Breast epithelium (tissue), 4 donors: ENCODE measurements at regions not wholly inside any gene's neighbourhood (a gene's known extent, or its start where the extent isn't known, plus 50 kb on each side); places are given as distances from the start of the nearest gene placed in this dataset.

ENCODE experiments used
- DNase-seq, 2 donors: peaks; one replicate each; pipeline ENCODE4 v3.0.0-alpha.2; 2019; ENCODE audit warnings: low spot score in 2 of 2
- H3K27ac ChIP-seq, 2 donors: fragments of 200-600 bp; sonication (generic) in 1 of 2; one replicate each; pipeline ENCODE4 v1.5.1; 2016 to 2019; ENCODE audit warnings: mild to moderate bottlenecking in 1 of 2
- H3K27me3 ChIP-seq, 2 donors: fragments of 200-600 bp; sonication (generic) in 1 of 2; one replicate each; pipeline versions ENCODE4 v1.5.1 to v1.6.0; 2017 to 2019; ENCODE audit warnings: control low read depth in 1 of 2, mild to moderate bottlenecking in 1 of 2
- H3K36me3 ChIP-seq: fragments of 200-600 bp; one replicate; pipeline ENCODE4 v1.5.1; 2019
- H3K4me1 ChIP-seq, 2 donors: fragments of 200-600 bp; sonication (generic); one replicate each; pipeline ENCODE4 v1.5.1; 2016 to 2019; ENCODE audit warnings: control low read depth in 1 of 2
- H3K4me3 ChIP-seq, 3 donors: fragments of 200-600 bp; sonication (generic); 1 replicate in 2 of 3; 2 replicates in 1 of 3; pipeline ENCODE4 v1.5.1; 2016 to 2019; ENCODE audit warnings: mild to moderate bottlenecking in 3 of 3, moderate library complexity in 2 of 3
- H3K9me3 ChIP-seq, 2 donors: fragments of 200-600 bp; sonication (generic) in 1 of 2; one replicate each; pipeline ENCODE4 v1.5.1; 2016 to 2019; ENCODE audit warnings: control low read depth in 1 of 2
- POLR2A ChIP-seq: fragments of 450-650 bp; IDR thresholded peaks from one replicate; pipeline ENCODE4 v1.6.1; 2016; ENCODE audit warnings: antibody characterized with exemption, mild to moderate bottlenecking, moderate library complexity
- POLR2AphosphoS5 ChIP-seq, 3 donors: sonication (generic); formaldehyde crosslinking; IDR thresholded peaks; one replicate each; pipeline ENCODE4 v1.6.1; 2017; ENCODE audit warnings: antibody characterized with exemption in 3 of 3
- intact Hi-C: fragments of 100-400 bp; cut with DNase I; formaldehyde crosslinking; loops from one replicate; pipeline ENCODE4 v1.15.1; 2023; ENCODE audit warnings: low total_unique reads
- TF ChIP-seq, protein P1 (sequence below), 3 donors: fragments of 450-650 bp; IDR thresholded peaks; one replicate each; pipeline ENCODE4 v1.5.1; 2016 to 2017; ENCODE audit warnings: antibody characterized with exemption in 3 of 3, mild to moderate bottlenecking in 3 of 3, moderate library complexity in 3 of 3

- H3K27me3 ChIP-seq, result no peaks in the 10 kb centered on the region
- TF ChIP-seq POLR2AphosphoS5 (IDR thresholded peaks at IDR 0.05), result no peak
- TF ChIP-seq, protein P1, sequence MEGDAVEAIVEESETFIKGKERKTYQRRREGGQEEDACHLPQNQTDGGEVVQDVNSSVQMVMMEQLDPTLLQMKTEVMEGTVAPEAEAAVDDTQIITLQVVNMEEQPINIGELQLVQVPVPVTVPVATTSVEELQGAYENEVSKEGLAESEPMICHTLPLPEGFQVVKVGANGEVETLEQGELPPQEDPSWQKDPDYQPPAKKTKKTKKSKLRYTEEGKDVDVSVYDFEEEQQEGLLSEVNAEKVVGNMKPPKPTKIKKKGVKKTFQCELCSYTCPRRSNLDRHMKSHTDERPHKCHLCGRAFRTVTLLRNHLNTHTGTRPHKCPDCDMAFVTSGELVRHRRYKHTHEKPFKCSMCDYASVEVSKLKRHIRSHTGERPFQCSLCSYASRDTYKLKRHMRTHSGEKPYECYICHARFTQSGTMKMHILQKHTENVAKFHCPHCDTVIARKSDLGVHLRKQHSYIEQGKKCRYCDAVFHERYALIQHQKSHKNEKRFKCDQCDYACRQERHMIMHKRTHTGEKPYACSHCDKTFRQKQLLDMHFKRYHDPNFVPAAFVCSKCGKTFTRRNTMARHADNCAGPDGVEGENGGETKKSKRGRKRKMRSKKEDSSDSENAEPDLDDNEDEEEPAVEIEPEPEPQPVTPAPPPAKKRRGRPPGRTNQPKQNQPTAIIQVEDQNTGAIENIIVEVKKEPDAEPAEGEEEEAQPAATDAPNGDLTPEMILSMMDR (IDR thresholded peaks at IDR 0.05), result no peak
- no peak for TF ChIP-seq POLR2A
Measured at GRCh38 chr6:139448998-139449610, 74.7 kb upstream of the CITED2 start.

GRCh38 chr6:139448051-139448649 is 73.7 kb upstream of the CITED2 start:
- H3K4me3 ChIP-seq, result no peak overlapping the region
- H3K36me3 ChIP-seq, result no peaks in the 10 kb centered on the region
- no peak overlapping the region for H3K27ac ChIP-seq
- intact Hi-C loops, result no loop called here
- DNase-seq, result no peak
- no peaks in the 10 kb centered on the region for H3K4me1 ChIP-seq
- H3K9me3 ChIP-seq, result no peaks in the 10 kb centered on the region
- TF ChIP-seq POLR2A, result no peak
- TF ChIP-seq, protein P1 (IDR thresholded peaks at IDR 0.05), result no peak
- TF ChIP-seq POLR2AphosphoS5 (IDR thresholded peaks at IDR 0.05), result no peak
- H3K27me3 ChIP-seq, result no peaks in the 10 kb centered on the region

More at GRCh38 chr6:139448998-139449610, 74.7 kb upstream of the CITED2 start:
- no peak overlapping the region for H3K4me3 ChIP-seq
- intact Hi-C loops, result no loop called here
- no peak for DNase-seq
- no peaks in the 10 kb centered on the region for H3K4me1 ChIP-seq
- H3K27ac ChIP-seq, result no peak overlapping the region
- H3K36me3 ChIP-seq, result no peaks in the 10 kb centered on the region
- no peaks in the 10 kb centered on the region for H3K9me3 ChIP-seq

DNA sequence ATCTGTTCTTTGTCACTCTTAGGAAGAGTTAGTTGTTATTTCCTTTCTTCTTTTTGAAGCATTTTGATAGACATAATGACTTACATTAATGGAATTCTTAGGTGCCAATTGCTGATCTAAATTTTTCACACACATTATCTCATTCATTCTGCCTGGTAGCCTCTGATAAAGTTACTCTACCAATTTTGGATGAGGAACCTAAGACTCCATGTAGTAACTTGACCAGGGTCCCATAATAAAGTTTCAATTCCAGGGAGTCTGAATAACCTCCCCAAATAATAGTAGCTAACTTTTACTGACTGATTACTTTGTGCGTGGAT is 73.2 kb upstream of the CITED2 start:
- no peaks in the 10 kb centered on the region for H3K36me3 ChIP-seq
- no peak for DNase-seq
- no peaks in the 10 kb centered on the region for H3K4me1 ChIP-seq
- H3K4me3 ChIP-seq, result no peak overlapping the region
- no peak overlapping the region for H3K27ac ChIP-seq
- no peak for TF ChIP-seq POLR2A
- TF ChIP-seq, protein P1 (IDR thresholded peaks at IDR 0.05), result no peak
- TF ChIP-seq POLR2AphosphoS5 (IDR thresholded peaks at IDR 0.05), result no peak
- no peaks in the 10 kb centered on the region for H3K9me3 ChIP-seq
- H3K27me3 ChIP-seq, result no peaks in the 10 kb centered on the region
- intact Hi-C loops, result no loop called here

- no peak overlapping the region for H3K4me3 ChIP-seq
- H3K27me3 ChIP-seq, result no peaks in the 10 kb centered on the region
- H3K27ac ChIP-seq, result no peak overlapping the region
- no peaks in the 10 kb centered on the region for H3K36me3 ChIP-seq
- no peaks in the 10 kb centered on the region for H3K9me3 ChIP-seq
- intact Hi-C loops, result no loop called here
- TF ChIP-seq, protein P1 (IDR thresholded peaks at IDR 0.05), result no peak
- no peak for TF ChIP-seq POLR2AphosphoS5 (IDR thresholded peaks at IDR 0.05)
- no peak for TF ChIP-seq POLR2A
- H3K4me1 ChIP-seq, result no peaks in the 10 kb centered on the region
- no peak for DNase-seq
Measured at GRCh38 chr6:139446768-139447655, 72.6 kb upstream of the CITED2 start.
